HG03575 (cell line): ENCODE measurements at regions not wholly inside any gene's neighbourhood (a gene's known extent, or its start where the extent isn't known, plus 50 kb on each side); places are given as distances from the start of the nearest gene placed in this dataset.

Source experiments
- ATAC-seq: cut with Tn5 transposase; IDR thresholded peaks from one replicate; pipeline ENCODE4 v1.9.1; 2021; ENCODE audit not compliant: unreplicated experiment, insufficient number of reproducible peaks, low FRiP score; ENCODE audit errors: extremely low read depth

DNA sequence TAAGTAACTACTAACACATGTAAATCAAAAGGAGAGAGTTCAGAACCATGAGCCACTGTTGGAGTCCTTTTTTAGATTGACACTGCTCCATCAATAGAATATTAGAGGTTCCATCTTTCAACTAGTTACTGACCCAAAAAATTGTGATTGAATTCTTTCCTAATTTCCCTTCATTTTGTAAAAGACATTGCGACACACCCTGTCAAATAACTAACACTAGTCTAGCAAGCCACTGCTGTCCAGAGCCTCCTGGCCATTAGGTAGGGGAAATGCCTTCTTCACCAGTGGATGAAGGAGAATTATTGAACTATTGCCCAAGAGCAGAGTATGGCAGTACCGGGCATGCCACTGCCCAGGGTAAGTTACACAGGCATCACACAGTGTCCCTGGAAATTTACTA is 282.3 kb downstream of the FOXA2 start:
- no peak for ATAC-seq

DNA sequence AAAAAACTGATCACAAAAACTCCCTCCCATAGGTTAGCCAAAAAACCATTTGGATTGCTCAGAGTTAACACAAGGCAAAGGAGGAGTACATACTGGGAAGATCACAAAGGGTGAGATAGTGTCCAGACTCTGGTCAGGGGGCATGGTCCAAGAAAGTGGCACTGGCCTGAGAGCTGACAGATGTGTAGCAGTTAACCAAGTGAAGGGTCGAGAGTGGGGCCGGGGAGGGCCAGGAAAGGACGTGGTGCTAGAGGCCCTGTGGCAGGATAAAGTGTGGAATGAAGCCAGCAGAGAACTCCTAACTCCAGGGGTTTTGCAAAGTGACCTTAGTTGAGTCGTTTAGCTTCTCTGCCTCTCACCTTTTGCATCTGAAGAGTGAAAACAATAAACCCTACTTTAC is 290.5 kb downstream of the FOXA2 start:
- no peak for ATAC-seq

DNA sequence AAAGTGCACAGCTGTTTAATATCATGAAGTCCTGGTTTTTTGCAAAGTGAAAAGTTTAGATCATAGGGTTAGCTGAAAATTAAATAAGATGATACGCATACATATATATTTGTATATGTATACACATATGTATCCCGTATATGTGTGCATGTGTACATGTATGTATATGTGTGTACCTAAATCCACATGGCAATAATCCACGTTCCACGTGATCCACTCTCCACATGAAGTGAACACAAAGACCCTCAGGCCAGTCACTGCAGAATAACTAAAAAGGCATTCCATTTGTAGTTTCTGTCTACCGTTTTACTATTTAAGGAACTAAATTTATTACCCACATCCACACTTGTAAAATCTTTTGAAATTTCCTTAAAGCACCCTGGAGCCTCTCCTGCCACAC is 294.9 kb downstream of the FOXA2 start:
- no peak for ATAC-seq

DNA sequence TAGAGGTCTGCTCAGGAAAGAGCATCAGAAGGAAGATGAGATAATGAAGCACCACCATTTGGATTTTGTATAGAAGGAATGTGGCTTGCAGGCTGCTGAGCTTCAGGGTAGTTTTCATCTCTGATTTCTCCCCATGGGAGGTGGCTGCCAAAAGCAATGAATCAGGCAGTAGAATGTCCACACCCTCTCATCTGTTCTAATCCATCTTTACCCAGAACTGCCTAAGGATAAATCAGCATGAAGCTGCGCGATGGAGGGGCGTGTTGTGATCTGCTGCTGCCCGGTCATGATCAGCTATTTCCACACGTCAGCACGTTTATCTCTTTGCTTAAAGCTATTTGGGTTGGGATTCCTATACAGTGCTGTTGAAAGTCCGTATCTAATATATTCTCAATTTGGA is 295.4 kb downstream of the FOXA2 start:
- ATAC-seq: no peak

- no peak for ATAC-seq
Measured at GRCh38 chr20:22288156-22288555, 296.2 kb downstream of the FOXA2 start.

DNA sequence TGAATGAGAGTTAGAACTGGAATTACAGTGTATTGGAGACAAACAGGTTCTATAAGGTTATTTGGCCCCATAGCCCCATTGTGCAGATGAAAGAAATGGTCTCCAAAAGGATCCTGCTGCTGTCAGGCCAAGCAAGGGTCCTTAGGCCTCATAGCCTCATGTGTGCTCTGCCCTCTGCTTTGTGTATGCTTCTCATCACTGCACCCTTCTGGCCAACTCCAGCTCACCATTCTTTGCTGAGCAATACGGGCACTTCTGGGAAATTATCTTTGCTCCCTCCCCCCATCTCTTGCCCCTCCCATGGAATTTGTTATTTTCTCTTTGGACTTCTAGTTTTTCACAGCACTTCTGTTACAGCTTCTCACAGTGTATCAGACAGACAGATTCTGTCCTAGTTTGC is 298.8 kb downstream of the FOXA2 start:
- no peak for ATAC-seq

GRCh38 chr20:22282696-22283095 is 301.7 kb downstream of the FOXA2 start:
- ATAC-seq: no peak

DNA sequence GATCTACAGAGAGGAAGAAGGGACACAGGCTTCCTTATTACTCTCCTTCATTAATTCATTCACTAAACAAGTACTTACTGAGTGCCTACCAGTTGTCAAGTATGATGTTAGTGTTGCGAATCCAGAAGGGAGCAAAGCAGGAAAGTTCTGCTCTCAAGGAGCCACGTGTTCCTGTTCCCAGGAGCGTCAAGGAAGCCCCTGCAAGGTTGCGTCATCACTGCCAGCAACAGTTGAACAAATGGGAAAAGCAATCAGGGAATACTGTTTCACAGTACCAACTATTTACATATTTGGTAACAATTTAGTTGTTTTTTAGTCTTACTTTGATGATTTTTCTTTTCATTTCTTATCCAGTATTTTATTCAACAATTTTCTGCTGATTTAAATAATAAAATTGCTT is 310.0 kb downstream of the FOXA2 start:
- no peak for ATAC-seq

DNA sequence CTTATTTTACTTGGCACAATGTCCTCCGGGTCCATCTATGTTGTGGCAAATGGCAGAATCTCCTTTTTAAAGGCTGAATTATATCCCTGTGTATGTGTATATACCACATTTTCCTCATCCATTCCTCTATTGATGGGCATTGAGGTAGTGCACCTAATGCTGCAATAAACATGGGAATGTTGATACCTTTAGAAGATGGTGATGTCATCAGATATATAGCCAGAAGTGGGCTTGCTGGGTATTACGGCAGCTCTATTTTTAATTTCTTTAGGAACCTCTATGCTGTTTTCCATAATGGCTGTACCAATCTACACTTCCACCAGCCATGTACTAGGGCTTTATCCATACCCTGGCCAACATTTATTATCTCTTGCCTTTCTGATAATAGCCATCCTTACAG is 315.7 kb downstream of the FOXA2 start:
- ATAC-seq: no peak

DNA sequence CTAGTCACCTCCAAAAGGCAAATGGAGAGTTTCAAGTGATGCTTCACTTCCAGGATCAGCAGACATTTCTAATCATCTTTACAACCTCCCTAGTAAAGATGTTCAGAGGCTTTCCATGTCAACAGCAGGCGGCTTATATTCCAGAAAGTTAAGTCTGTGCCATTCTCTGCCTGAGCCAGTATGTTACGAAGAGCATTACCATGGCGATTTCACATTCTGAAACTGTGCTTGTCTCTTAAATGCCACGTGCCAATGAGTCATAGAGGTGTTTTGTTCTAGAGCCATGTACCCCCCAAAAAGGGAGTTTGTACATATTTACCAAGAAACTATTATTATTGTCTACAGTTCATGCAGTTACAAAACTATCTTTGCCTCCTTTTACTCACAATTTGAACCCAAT is 319.5 kb downstream of the FOXA2 start:
- ATAC-seq: no peak

GRCh38 chr20:22260506-22260905 is 323.9 kb downstream of the FOXA2 start:
- ATAC-seq: no peak

GRCh38 chr20:22257912-22258311 is 326.5 kb downstream of the FOXA2 start:
- ATAC-seq: no peak

- no peak for ATAC-seq
Measured at GRCh38 chr20:22248051-22248667, 336.2 kb downstream of the FOXA2 start.

DNA sequence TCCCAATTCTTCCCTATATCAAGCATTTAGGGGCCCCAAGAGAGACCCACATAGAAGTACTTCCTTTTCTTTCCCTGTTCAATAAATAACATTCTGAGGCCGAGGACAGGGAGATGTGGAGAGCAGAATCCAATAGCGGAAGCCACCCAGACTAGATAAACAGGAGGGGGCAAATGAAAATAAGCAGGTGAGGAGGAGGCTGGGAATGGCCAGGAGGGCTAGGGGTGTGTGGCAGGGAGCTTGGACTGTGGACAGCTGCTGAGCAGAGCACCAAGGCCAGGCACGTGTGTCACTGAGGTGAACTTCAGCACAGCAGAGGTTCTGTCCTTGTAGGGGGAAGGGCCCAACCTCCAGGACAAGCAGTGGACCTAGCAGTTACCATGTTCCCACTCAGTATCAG is 339.2 kb downstream of the FOXA2 start:
- ATAC-seq: no peak

DNA sequence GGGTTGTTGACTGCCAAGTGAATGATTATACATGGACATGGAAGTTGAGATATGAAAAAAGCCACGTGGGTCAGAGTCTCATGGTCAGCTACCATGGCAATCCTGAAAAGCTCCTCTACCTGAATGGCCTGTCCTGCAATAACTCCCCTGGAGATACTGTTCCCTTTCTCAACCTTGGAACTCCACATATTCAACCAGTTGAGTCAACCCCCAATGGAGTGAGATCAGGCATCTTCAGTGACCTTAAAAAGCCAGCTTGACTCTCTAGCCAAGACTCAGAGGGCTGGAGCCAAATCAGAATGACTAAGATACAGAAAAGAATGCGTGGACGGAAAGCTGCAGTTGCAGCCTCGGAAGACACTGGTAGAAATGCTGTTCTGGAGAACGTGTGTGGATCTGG is 341.3 kb downstream of the FOXA2 start:
- no peak for ATAC-seq

DNA sequence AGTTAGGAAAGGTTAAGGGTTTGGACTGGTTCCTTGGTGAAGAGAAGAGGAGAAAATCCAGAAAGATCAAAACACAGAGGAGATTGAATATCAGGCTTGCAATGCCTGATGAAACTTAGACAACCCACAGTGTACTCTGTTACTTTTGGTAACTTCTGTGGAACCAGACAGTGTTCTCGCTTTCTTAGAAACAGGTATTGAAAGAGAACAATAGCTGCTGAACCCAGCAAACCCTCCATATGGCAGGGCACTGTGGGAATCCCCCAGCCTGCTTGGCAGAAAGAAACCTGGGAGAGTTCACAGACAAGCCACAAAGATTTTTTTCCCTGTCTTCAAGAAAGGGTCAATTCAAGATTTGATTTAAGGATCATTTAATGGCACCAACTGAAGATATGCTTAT is 342.8 kb downstream of the FOXA2 start:
- no peak for ATAC-seq

GRCh38 chr20:22232923-22233322 is 351.4 kb downstream of the FOXA2 start:
- ATAC-seq: no peak

DNA sequence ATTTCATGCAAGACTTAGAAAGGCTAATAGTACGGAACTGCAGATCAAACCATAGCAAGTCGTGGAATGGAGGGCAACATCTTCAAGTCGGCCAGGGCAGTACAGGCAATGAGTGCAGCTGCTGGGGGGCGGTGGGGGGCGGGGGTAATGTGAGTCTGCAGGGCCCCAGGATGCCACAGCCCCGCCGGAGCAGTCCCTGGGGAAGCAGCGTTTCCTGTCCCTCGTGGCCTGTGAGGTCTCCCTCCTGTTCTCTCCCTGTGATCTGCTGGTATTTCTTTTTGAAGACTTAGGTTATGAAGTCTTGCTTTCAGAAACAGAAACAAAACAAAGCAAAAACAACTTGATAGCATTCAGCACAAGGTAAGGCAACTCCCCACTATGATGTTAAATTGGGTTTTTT is 351.9 kb downstream of the FOXA2 start:
- ATAC-seq: no peak

GRCh38 chr20:22226849-22227700 is 357.3 kb downstream of the FOXA2 start:
- no peak for ATAC-seq

DNA sequence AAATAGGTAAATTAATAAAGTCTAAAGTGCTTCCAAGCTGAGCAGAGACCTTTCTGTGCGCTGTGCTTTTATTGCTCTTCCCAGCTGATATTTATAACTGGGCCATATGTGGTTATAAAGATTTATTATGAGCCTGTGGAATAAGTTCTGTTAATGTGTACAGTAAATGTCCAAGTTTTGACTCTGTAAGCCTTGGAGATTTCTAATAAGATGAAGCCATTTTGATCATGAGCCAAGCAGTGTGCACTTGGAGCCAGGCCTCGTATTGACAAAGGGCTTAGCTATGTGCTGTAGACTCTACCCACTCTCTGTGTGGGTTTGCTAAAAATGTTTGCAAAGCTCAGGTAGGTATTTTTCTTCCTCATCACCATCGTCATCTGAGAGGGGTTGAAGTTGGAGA is 361.1 kb downstream of the FOXA2 start:
- no peak for ATAC-seq
